Brain microvascular endothelial cell (primary cell): ENCODE measurements at regions not wholly inside any gene's neighbourhood (a gene's known extent, or its start where the extent isn't known, plus 50 kb on each side); places are given as distances from the start of the nearest gene placed in this dataset.

Experiments
- DNase-seq: peaks from one replicate; pipeline ENCODE4 v3.0.0-alpha.2; 2020
- H3K27ac ChIP-seq: fragments of 250-450 bp; sonication (Bioruptor Pico); 2 replicates; pipeline ENCODE4 v1.5.1; 2020; ENCODE audit warnings: mild to moderate bottlenecking, moderate library complexity
- H3K27me3 ChIP-seq: fragments of 250-450 bp; sonication (Bioruptor Pico); replicated peaks from 2 replicates; pipeline ENCODE4 v1.5.1; 2020; ENCODE audit warnings: mild to moderate bottlenecking
- H3K36me3 ChIP-seq: fragments of 250-450 bp; sonication (Bioruptor Pico); replicated peaks from 2 replicates; pipeline ENCODE4 v1.5.1; 2020; ENCODE audit warnings: mild to moderate bottlenecking
- H3K4me3 ChIP-seq: 2 replicates; pipeline ENCODE4 v1.5.1; 2011; ENCODE audit warnings: low read depth, mild to moderate bottlenecking, control low read depth, low read length, moderate library complexity
- in situ Hi-C: cut with HindIII; loops from 2 replicates; pipeline ENCODE4 v1.10.0; 2017; ENCODE audit warnings: low sequenced_read_pairs, low pct_ligation_motif_present
- TF ChIP-seq, protein P1 (sequence below): IDR thresholded peaks from 2 replicates; pipeline ENCODE4 v1.5.1; 2011; ENCODE audit warnings: low read depth, mild to moderate bottlenecking, moderate library complexity, low read length, control low read depth, inconsistent platforms; ENCODE audit errors: missing control alignments

DNA sequence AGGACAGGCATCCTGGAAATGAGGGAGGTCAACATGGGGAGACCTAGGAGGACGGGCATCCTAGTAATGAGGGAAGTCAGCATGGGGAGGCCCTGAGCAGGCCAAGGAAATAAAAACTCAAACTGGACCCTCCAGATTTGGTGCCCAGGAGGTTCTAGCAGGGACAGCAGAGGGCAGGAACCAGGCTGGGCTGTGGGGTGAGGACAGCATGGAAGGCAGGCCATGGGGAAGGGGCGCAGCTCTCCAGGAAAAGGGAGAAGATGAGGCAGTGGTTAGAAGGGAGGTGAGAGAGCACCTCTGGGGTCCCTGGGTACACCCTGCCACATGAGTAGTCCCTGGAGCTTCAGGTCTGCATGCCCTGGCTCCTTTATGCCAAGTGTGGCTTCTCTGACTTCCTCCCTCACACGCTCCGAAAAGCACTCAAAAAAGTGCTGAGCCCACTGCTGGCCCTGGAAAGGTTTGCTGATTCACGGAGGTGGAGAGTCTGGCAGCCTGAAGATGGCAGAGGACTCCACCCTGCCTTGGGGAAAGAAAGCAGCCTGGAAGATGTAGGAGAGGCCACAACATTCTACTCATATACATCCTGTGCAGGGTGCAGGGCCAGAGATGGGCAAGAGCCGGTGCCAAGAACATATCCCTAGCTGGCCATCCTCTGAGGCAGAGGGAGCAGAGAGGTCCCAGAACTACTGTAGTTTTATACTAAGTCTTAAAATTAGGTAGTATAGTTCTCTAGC lies 154.9 kb downstream of the MRPL14 start:
- no peaks in the 10 kb centered on the region for H3K36me3 ChIP-seq
- DNase-seq, result no peak
- no peak overlapping the region for H3K4me3 ChIP-seq
- no peaks in the 10 kb centered on the region for H3K27me3 ChIP-seq
- in situ Hi-C loops, result no loop called here
- TF ChIP-seq, protein P1, sequence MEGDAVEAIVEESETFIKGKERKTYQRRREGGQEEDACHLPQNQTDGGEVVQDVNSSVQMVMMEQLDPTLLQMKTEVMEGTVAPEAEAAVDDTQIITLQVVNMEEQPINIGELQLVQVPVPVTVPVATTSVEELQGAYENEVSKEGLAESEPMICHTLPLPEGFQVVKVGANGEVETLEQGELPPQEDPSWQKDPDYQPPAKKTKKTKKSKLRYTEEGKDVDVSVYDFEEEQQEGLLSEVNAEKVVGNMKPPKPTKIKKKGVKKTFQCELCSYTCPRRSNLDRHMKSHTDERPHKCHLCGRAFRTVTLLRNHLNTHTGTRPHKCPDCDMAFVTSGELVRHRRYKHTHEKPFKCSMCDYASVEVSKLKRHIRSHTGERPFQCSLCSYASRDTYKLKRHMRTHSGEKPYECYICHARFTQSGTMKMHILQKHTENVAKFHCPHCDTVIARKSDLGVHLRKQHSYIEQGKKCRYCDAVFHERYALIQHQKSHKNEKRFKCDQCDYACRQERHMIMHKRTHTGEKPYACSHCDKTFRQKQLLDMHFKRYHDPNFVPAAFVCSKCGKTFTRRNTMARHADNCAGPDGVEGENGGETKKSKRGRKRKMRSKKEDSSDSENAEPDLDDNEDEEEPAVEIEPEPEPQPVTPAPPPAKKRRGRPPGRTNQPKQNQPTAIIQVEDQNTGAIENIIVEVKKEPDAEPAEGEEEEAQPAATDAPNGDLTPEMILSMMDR, result no peak
- no peak overlapping the region for H3K27ac ChIP-seq

DNA sequence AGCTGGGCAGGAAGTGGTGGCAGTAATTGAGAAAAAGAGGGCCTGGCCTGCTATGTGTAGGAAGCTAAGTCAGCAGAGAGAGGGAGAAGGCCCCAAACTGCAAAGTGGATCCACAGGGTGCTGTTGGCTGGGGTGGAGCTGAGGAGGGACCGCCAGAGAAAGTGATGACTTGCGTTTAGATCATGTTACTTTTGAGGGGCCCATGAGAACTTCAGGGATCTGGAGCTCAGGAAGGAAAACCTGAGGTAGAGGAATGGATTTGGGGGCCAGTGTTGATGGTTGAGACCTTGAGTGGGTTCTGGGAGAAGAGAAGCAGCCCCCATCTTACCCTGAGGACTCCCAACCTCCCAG lies 155.5 kb downstream of the MRPL14 start:
- in situ Hi-C loops, result no loop called here
- H3K36me3 ChIP-seq, result no peaks in the 10 kb centered on the region
- TF ChIP-seq, protein P1, result no peak

DNA sequence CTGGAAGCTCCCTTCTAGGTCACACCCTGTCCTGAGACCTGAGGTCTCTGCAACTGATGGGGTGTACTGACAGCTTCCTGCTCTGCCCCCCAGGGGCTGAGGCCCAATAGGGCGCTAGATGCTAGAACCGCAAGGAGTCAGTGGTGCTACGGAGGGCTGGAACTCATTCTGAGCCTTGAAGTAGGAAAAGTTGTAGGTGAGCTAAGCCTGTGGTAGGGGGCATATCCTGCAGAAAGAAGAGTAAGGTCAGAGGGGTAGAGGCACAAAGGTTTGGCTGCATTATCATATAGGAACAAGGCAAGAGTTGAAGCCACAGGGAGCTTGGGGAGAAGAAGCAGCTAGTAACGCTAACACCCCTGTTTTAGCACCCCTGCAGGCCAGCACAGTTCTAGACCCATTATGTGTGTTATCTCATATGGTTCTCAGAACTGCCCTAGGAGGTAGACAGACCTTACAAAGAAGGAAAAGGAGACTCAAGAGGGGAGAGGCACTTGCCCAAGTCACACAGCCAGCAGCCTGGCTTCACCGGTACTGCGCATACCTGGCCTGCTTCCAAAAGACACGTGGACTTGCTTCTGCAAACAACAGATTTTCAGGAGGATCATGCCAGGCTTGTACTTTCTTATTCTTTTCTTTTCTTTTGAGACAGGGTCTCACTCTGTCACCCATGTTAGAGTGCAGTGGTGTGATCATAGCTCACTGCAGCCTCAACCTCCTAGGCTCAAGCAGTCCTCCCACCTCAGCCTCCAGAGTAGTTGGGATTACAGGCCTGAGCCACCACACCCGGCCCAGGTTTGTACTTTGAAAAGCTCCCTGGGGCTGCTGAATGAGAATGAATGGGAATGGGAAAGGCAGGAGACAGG lies 156.1 kb downstream of the MRPL14 start:
- in situ Hi-C loops, result no loop called here
- Histone ChIP-seq H3K27ac (no peak overlapping the region), H3K4me3 (no peak overlapping the region), H3K27me3 (no peaks in the 10 kb centered on the region), H3K36me3 (no peaks in the 10 kb centered on the region)
- no peak for DNase-seq
- TF ChIP-seq, protein P1, result no peak

More for the DNA sequence above, 155.5 kb downstream of the MRPL14 start:
- DNase-seq, result no peak
- Histone ChIP-seq H3K4me3 (no peak overlapping the region), H3K27ac (no peak overlapping the region), H3K27me3 (no peaks in the 10 kb centered on the region)

DNA sequence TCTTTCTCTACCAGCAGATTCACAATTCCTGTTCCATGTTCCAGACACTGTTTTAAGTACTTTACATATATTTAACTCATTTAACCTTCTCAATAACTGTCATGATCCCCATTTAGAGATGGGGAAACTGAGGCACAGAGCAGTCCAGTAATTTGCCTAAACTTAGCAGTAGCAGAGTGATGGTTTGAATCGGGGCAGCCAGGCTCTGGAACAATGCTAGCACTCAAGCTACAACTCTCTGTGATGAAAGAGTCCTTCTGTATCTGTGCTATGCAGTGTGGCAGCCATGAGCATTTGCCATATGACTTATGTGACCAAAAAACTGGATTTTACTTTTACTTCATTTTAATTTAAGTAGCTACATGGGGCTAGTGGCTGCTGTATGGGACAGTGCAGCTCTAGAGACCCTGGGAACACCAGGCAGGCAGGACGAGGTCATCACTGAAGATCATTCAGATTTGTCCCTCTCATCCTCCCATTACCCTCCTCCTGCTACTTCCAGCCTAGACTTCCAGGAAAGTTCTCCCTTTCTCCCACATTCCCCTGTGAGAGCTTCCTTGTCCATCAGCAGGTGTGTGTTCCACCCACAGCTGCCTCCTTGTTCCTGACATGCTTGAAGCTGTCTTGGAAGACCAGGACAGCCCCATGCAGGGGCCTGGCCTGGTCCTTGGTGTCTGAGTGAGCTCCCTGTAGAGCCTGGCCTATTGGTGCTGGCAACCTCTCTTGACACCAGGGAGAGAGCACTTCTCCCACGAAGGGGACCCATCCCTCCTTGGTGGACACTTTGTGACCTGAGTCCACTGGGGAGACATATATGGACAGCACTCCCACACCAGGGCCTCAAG lies 157.0 kb downstream of the MRPL14 start:
- in situ Hi-C loops, result no loop called here
- H3K27ac ChIP-seq, result no peak overlapping the region
- no peak overlapping the region for H3K4me3 ChIP-seq
- TF ChIP-seq, protein P1, result no peak
- no peaks in the 10 kb centered on the region for H3K27me3 ChIP-seq
- no peaks in the 10 kb centered on the region for H3K36me3 ChIP-seq
- no peak for DNase-seq

DNA sequence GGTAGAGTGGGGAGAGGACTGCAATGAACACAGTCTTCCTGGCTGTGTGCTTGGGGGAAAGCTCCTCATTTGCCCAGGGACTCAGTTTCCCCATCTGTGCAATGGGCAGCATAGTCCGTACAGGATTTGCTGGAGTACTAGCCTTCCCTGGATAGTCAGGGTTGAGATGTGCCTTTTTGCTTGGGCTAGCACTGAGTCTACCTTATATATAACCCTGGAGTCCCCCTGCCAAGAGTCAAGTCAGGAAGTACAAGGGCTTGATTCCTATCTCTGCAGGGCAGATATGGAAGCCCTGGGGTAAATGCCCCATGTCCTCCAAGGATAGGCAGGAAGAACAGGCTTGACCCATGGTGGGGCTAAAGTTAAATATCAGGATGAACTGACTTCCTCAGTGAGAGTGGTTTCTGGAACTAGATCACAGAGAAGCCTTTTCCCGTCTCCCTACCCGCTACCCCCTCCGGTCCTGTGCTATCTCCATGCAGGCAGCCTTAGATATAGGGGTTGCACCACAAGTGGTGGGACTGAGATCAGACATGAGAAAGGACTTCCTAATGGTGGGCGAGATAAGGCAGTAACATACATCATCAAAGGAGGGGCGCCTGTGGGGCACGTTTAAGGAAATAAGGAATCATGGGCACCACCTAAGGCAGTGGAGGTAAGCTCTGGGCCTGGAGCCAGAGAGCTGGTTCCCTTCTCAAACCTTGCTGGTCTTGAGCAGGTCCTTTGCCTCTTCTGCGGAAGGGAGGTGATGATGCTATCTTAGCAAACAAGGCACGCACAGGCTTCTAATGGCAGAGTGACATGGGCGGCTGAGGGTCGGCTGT lies 157.9 kb downstream of the MRPL14 start:
- Histone ChIP-seq H3K27ac (no peak overlapping the region), H3K36me3 (no peaks in the 10 kb centered on the region), H3K4me3 (no peak overlapping the region), H3K27me3 (no peaks in the 10 kb centered on the region)
- in situ Hi-C loops, result no loop called here
- TF ChIP-seq, protein P1, result no peak
- no peak for DNase-seq
